HG02588 (cell line): ENCODE measurements at regions not wholly inside any gene's neighbourhood (a gene's known extent, or its start where the extent isn't known, plus 50 kb on each side); places are given as distances from the start of the nearest gene placed in this dataset.

ENCODE experiments used
- ATAC-seq: cut with Tn5 transposase; IDR thresholded peaks from one replicate; pipeline ENCODE4 v1.9.1; 2021; ENCODE audit warnings: mild to moderate bottlenecking, moderate library complexity; ENCODE audit not compliant: unreplicated experiment

GRCh38 chr15:39320886-39321285 is 260.0 kb upstream of the THBS1 start:
- ATAC-seq, result no peak

- no peak for ATAC-seq
Observed at GRCh38 chr15:39321977-39322376, 258.9 kb upstream of the THBS1 start.

- ATAC-seq, result no peak
Observed at GRCh38 chr15:39323157-39323556, 257.7 kb upstream of the THBS1 start.

- no peak for ATAC-seq
Observed at GRCh38 chr15:39323706-39324105, 257.2 kb upstream of the THBS1 start.

GRCh38 chr15:39326306-39326975 is 254.4 kb upstream of the THBS1 start:
- ATAC-seq, result no peak

GRCh38 chr15:39327005-39327730 is 253.7 kb upstream of the THBS1 start:
- no peak for ATAC-seq

- ATAC-seq, result no peak
Observed at GRCh38 chr15:39330061-39330460, 250.8 kb upstream of the THBS1 start.

- ATAC-seq, result no peak
Observed at GRCh38 chr15:39331584-39331983, 249.3 kb upstream of the THBS1 start.

GRCh38 chr15:39332846-39333245 is 248.0 kb upstream of the THBS1 start:
- ATAC-seq, result no peak

GRCh38 chr15:39333393-39333792 is 247.5 kb upstream of the THBS1 start:
- ATAC-seq, result no peak

GRCh38 chr15:39333896-39334295 is 247.0 kb upstream of the THBS1 start:
- ATAC-seq, result no peak

GRCh38 chr15:39336926-39337325 is 244.0 kb upstream of the THBS1 start:
- no peak for ATAC-seq

- ATAC-seq, result no peak
Observed at GRCh38 chr15:39338251-39338650, 242.6 kb upstream of the THBS1 start.

- ATAC-seq, result no peak
Observed at GRCh38 chr15:39340903-39341645, 239.8 kb upstream of the THBS1 start.

- no peak for ATAC-seq
Observed at GRCh38 chr15:39344662-39345141, 236.2 kb upstream of the THBS1 start.

- ATAC-seq, result no peak
Observed at GRCh38 chr15:39345176-39345575, 235.7 kb upstream of the THBS1 start.

- ATAC-seq, result no peak
Observed at GRCh38 chr15:39347453-39347852, 233.4 kb upstream of the THBS1 start.

- no peak for ATAC-seq
Observed at GRCh38 chr15:39350785-39351184, 230.1 kb upstream of the THBS1 start.

- ATAC-seq, result no peak
Observed at GRCh38 chr15:39354189-39354588, 226.7 kb upstream of the THBS1 start.

GRCh38 chr15:39357480-39358268 is 223.2 kb upstream of the THBS1 start:
- no peak for ATAC-seq

GRCh38 chr15:39358441-39359041 is 222.3 kb upstream of the THBS1 start:
- ATAC-seq, result no peak
